A673 (cell line): ENCODE measurements at regions not wholly inside any gene's neighbourhood (a gene's known extent, or its start where the extent isn't known, plus 50 kb on each side); places are given as distances from the start of the nearest gene placed in this dataset.

Experiments used
- BruUV-seq: library from RNA; stranded (reverse); fragments of 400-500 nt; replicated peaks from 2 replicates; lab custom pipeline; 2021; lab: Mats Ljungman, UMichigan
- CTCF ChIA-PET: fragments of 300-600 bp; sonication (Branson Sonifier 250); formaldehyde crosslinking; loops from one replicate; lab custom pipeline; 2022; ENCODE audit warnings: antibody characterized with exemption; lab: Charles Lee
- POLR2A ChIA-PET: fragments of 300-600 bp; sonication (Branson Sonifier 250); formaldehyde crosslinking; loops from one replicate; lab custom pipeline; 2022; ENCODE audit warnings: antibody characterized with exemption; ENCODE audit not compliant: low non-redundant PET; lab: Charles Lee
- DNase-seq: peaks from one replicate; pipeline ENCODE4 v3.0.0-alpha.2; 2015; ENCODE audit warnings: low spot score
- H3K27ac ChIP-seq: fragments of 200-600 bp; sonication (generic); 2 replicates; pipeline ENCODE4 v1.5.1; 2016; ENCODE audit warnings: mixed run types, low read depth, mild to moderate bottlenecking, mixed read lengths, antibody characterized with exemption, low read length; ENCODE audit not compliant: poor library complexity, severe bottlenecking
- H3K27me3 ChIP-seq: fragments of 200-600 bp; sonication (generic); replicated peaks from 2 replicates; pipeline ENCODE4 v1.6.1; 2017; ENCODE audit warnings: mixed run types, low read depth, mild to moderate bottlenecking, mixed read lengths, antibody characterized with exemption, low read length; ENCODE audit not compliant: insufficient read depth, poor library complexity
- H3K36me3 ChIP-seq: fragments of 200-600 bp; sonication (generic); 2 replicates; pipeline ENCODE4 v1.6.1; 2016; ENCODE audit warnings: mixed run types, mild to moderate bottlenecking, mixed read lengths, antibody characterized with exemption, low read length; ENCODE audit not compliant: insufficient read depth, poor library complexity, severe bottlenecking
- H3K4me1 ChIP-seq: fragments of 200-600 bp; sonication (generic); 2 replicates; pipeline ENCODE4 v1.6.1; 2017; ENCODE audit warnings: mixed run types, mild to moderate bottlenecking, mixed read lengths, antibody characterized with exemption, low read length; ENCODE audit not compliant: insufficient read depth, poor library complexity, severe bottlenecking
- H3K4me3 ChIP-seq: fragments of 200-600 bp; sonication (generic); 2 replicates; pipeline ENCODE4 v1.5.1; 2016; ENCODE audit warnings: low read depth, mixed run types, mild to moderate bottlenecking, mixed read lengths, low read length; ENCODE audit not compliant: poor library complexity, severe bottlenecking
- H3K9me3 ChIP-seq: fragments of 200-600 bp; sonication (generic); 2 replicates; pipeline ENCODE4 v1.6.1; 2016; ENCODE audit warnings: mixed run types, low read depth, mild to moderate bottlenecking, mixed read lengths, antibody characterized with exemption, low read length; ENCODE audit not compliant: poor library complexity, severe bottlenecking
- EZH2 ChIP-seq: fragments of 200-600 bp; sonication (generic); IDR thresholded peaks from 2 replicates; pipeline ENCODE4 v1.6.1; 2017; ENCODE audit warnings: borderline replicate concordance, low read depth, mild to moderate bottlenecking, mixed read lengths, antibody characterized with exemption, low read length; ENCODE audit not compliant: poor library complexity, severe bottlenecking
- intact Hi-C: fragments of 100-400 bp; cut with micrococcal nuclease; formaldehyde crosslinking; loops from one replicate; pipeline ENCODE4 v1.10.0; 2022; ENCODE audit not compliant: unreplicated experiment
- TF ChIP-seq, protein P1 (sequence below): fragments of 300-800, 200-600 bp; sonication (generic); conservative IDR thresholded peaks from 2 replicates; pipeline ENCODE4 v1.5.1; 2017; ENCODE audit warnings: low read depth, mild to moderate bottlenecking, antibody characterized with exemption, low read length, moderate library complexity, mixed read lengths

DNA sequence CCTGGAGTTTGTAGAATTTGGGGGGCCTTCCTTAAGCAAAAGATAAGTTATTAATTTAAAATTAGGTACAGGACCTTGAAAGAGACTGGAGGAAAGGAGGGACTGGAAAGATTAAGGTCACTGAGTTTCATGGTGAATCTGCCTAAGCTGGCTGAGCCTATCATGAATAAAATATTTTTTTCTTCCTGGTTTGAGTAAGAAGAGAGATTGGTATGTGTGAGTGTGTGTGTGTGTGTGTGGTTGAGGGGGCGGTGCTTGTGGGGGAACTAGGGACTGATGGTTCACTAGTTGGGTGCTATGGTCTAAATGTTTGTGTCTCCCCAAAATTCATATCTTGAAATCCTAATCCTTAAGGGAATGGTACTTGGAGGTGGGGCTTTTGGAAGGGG is 142.5 kb upstream of the PRKCQ start:
- Histone ChIP-seq H3K4me1 (peaks cover 27% of the 10 kb centered on the region), H3K9me3 (no peaks in the 10 kb centered on the region), H3K4me3 (no peak overlapping the region), H3K36me3 (no peaks in the 10 kb centered on the region), H3K27me3 (no peaks in the 10 kb centered on the region), H3K27ac (peak overlapping the region; percentile 59)
- BruUV-seq: no TSS peak
- TF ChIP-seq, protein P1, sequence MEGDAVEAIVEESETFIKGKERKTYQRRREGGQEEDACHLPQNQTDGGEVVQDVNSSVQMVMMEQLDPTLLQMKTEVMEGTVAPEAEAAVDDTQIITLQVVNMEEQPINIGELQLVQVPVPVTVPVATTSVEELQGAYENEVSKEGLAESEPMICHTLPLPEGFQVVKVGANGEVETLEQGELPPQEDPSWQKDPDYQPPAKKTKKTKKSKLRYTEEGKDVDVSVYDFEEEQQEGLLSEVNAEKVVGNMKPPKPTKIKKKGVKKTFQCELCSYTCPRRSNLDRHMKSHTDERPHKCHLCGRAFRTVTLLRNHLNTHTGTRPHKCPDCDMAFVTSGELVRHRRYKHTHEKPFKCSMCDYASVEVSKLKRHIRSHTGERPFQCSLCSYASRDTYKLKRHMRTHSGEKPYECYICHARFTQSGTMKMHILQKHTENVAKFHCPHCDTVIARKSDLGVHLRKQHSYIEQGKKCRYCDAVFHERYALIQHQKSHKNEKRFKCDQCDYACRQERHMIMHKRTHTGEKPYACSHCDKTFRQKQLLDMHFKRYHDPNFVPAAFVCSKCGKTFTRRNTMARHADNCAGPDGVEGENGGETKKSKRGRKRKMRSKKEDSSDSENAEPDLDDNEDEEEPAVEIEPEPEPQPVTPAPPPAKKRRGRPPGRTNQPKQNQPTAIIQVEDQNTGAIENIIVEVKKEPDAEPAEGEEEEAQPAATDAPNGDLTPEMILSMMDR: no peak
- no peak for TF ChIP-seq EZH2
- POLR2A ChIA-PET: no interaction called here
- CTCF ChIA-PET: no interaction called here
- intact Hi-C loops: loop anchor here (5.0 kb wide), 1 partner anchor 60 kb away; no protein-coding TSS in a partner anchor
- peak; percentile 52 for DNase-seq

DNA sequence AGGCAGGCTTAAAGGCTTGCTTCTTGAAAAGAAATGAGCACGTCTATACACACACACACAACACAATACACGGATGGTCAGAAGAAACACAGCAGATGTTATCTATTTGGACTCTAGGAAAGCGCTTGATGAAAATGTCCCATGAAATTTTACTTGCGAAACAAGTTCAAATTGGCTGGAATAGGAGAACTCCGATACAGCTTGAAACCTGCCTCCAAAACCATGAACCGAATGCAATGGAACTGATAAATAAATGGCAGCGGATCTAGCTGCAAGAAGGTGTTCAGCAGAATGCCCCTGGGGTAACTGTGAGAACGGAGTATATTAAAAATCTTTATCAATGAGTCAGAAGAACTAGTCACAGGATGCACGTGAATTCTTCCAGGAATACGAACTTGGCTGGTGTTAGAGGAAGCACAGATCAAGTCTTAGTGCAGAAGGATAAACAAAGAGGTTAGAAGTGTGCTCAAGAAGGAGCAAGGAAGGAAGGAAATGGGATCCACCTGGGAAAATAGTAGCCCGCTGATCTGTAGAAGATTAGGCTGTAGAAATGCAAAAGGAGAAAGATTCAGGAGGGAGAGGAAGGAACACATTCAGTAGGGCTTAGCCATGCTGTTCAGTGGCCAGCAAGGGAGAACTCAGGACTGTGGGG is 142.0 kb upstream of the PRKCQ start:
- H3K36me3 ChIP-seq: no peaks in the 10 kb centered on the region
- no TSS peak for BruUV-seq
- H3K27ac ChIP-seq: peak overlapping the region; percentile 59
- H3K27me3 ChIP-seq: no peaks in the 10 kb centered on the region
- no peak for TF ChIP-seq EZH2
- TF ChIP-seq, protein P1: no peak
- H3K9me3 ChIP-seq: no peaks in the 10 kb centered on the region
- peak; percentile 55 for DNase-seq
- CTCF ChIA-PET: interaction anchor here (0.7 to 1.1 kb wide), 2 partner anchors 65 to 273 kb away, joined by 3 read pairs; no protein-coding TSS in a partner anchor
- POLR2A ChIA-PET: interaction anchor here (0.6 kb wide), 1 partner anchor 1167 kb away, joined by 3 read pairs; no protein-coding TSS in a partner anchor
- peaks cover 27% of the 10 kb centered on the region for H3K4me1 ChIP-seq
- H3K4me3 ChIP-seq: no peak overlapping the region
- intact Hi-C loops: loop anchor here (5.0 kb wide), 1 partner anchor 60 kb away; no protein-coding TSS in a partner anchor

DNA sequence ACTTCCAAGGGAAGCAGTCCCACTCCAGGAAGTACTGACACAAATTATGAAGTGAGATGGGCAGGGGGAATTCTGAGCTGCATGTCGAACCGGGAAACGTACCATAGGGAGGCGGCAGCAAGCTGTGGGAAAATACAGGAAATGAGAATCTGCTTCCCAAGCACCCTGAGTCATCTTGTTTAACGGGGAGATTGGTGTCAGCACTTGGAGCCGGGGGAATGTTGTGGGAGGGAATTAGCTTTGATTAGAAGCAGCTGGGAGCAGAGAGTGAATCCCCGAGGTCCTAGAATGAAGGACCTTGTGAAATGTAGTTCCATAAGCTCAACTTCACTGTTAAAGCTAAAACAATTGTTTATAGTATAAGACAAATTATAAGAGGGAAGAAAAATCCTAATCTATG is 141.4 kb upstream of the PRKCQ start:
- no TSS peak for BruUV-seq
- no peaks in the 10 kb centered on the region for H3K9me3 ChIP-seq
- intact Hi-C loops: loop anchor here (5.0 kb wide), 1 partner anchor 61 kb away; no protein-coding TSS in a partner anchor
- CTCF ChIA-PET: interaction anchor here (0.7 to 1.1 kb wide), 2 partner anchors 65 to 273 kb away, joined by 3 read pairs; no protein-coding TSS in a partner anchor
- DNase-seq: peak; percentile 93
- H3K4me3 ChIP-seq: no peak overlapping the region
- H3K4me1 ChIP-seq: peaks cover 27% of the 10 kb centered on the region
- peak overlapping the region; percentile 59 for H3K27ac ChIP-seq
- TF ChIP-seq EZH2: no peak
- TF ChIP-seq, protein P1: peak; percentile 55
- no peaks in the 10 kb centered on the region for H3K36me3 ChIP-seq
- H3K27me3 ChIP-seq: no peaks in the 10 kb centered on the region
- POLR2A ChIA-PET: interaction anchor here (0.6 kb wide), 1 partner anchor 1166 kb away, joined by 3 read pairs; no protein-coding TSS in a partner anchor
